GM21423 (cell line): ENCODE measurements at regions not wholly inside any gene's neighbourhood (a gene's known extent, or its start where the extent isn't known, plus 50 kb on each side); places are given as distances from the start of the nearest gene placed in this dataset.
A peak's percentile ranks its signal among the peaks of the same experiment; 100 is the strongest.

Experiments
- ATAC-seq: cut with Tn5 transposase; IDR thresholded peaks from one replicate; pipeline ENCODE4 v1.9.1; 2021; ENCODE audit warnings: mild to moderate bottlenecking, moderate library complexity; ENCODE audit not compliant: unreplicated experiment

DNA sequence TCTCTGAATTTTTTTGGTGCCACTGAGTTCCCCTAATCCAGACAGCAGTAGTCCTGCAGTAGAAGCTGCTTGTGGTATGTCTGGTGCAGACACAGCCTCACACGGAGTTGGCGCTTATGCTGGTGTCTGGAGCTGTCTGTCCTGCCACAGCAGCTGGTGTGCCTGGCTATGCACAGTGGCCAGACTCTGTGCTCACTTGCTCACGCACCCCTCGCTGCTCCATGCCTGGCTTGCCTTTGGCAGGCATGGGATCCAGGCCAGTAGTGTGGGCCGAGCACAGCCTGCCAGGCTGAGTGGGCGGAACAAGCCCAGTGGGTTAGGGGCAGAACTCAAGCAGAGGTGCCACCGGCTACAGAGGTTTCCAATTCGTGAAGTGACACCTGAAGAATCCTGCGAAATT is 845.9 kb upstream of the PCDH9 start:
- ATAC-seq = no peak

DNA sequence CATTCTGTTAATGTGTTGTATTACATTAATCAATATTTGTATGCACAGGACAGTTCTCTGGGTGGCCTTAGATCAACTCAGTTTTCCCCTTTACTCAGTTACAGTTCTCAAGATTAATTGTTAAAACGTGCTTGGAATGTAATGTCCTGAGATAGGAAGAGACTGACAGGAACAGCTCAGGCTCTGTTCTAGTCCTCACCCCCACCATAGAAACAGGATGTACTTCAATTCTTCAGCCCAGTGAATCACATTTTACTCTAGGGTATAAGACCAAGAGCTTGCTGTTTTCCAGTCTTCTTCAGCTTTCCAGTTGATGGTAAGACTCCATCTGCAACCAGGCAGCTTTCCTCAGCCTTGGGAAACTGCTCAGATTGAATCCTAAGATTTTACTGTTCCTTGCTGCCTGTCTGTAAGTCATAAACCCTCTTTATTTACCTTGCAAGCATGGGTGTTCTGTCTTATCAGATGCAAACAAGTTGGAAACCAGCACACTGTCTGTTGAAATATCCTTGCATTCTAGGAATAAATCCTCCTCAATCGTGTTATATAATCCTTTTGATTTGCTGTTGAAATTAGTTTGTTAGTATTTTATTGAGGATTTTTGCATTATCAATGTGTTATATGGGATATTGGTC is 836.9 kb upstream of the PCDH9 start:
- no peak for ATAC-seq

DNA sequence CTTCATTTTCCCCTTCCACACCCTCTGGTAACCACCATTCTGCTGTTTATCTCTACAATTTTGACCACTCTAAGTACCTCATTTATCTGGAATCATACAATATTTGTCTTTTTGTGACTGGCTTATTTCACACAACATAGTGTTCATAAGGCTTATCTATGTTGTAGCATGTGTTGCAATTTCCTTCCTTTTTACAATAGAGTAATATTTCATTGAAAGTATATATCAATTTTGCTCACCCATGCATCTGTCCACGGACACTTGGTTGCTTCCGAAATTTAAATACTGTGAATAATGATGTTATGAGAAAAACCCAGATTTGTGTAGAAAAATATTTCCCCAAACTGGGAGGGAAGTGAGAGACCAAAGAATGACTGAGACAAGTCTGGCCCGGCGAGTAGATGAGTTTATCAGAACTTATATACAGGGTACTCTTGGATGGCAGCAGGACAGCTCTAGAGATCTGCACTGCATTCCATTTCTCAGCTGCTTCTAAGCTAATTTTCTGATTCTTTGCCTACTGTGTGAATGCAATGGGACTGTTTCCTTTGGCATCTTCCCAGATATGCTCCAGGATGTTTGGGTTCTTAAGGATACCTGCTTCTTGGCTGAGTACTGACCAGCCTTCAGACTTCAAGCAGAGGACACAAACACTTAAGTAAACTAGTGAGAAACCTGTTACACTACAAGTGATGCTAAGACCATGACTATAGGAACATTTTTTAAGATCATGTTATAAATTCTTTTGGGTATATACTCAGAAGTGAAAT is 834.0 kb upstream of the PCDH9 start:
- ATAC-seq = no peak

DNA sequence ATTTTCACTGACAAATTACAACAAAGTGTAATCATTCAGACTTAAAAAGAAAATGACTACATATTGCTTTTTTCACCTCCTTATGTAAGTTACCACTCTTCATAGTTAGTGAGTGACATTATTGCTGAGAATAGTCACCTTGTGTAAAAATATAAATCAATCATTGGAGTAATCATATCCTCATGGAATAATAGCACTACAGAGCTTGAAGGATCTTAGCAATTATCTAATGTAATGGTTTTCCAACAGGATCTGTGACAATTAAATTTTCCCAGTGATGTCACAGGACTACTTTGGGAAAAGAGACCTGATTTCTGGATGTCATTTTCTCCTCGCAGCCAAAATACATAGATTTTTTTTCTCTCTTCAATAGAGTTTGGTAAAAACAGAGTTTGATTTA is 833.0 kb upstream of the PCDH9 start:
- no peak for ATAC-seq

DNA sequence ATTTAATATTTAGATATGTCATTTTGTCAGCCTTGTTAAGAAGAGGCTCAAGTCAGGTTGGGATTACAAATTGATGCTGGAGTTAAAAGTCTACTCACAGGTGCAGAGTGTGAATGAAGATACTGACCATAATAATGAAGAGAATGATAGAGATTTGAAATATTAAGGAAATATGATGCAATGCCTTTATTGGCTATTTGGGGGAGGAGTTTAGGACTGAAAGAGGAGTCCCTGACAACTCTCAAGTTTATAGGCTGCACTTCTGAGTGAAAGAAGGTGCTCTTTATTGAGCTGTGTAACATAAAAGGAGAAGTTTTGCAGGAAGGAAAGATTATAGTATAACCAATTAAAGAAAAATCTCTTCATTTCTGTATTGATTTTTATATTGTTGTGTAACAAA is 827.7 kb upstream of the PCDH9 start:
- ATAC-seq = no peak

DNA sequence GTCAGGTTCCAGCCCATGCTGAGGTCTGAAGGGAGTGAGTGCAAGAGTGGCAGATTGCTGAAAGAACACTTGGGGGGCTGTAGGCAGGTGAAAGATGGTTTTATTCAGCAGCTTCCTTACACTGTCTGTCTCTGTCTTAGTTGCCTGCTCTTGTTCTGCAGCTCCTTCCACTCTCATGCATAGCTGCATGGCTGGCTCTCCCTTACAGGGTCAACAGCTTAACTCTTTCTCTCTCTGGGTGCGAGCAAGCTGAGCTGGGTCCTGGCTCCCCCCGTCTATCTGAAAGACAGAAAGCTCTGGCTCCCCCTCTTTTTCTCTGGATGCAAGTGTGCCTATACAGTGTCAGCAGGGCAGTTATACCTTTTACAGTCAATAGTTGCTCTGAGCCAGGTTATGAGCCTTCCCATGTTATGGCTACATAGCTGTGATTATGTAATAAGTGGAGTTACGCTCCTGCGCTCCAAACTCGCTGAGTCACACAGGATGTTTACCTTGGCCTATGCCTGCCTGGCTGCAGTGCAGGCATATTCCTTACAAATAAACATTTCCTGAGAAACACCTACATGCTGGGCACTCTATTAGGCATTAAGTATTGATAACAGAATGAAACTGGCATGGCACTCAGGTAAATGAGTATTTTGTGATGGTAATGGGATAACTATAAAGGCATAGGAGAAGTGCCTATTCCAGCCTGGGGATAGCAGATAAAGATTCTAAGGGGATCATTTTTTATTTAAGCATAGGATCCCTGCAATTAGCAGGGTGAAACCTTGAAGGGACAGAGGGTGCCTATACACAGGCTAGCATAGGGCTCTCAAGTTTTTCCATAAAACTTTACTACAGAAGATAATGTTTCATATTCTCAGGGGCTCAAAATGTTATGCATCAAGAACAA is 826.9 kb upstream of the PCDH9 start:
- no peak for ATAC-seq

DNA sequence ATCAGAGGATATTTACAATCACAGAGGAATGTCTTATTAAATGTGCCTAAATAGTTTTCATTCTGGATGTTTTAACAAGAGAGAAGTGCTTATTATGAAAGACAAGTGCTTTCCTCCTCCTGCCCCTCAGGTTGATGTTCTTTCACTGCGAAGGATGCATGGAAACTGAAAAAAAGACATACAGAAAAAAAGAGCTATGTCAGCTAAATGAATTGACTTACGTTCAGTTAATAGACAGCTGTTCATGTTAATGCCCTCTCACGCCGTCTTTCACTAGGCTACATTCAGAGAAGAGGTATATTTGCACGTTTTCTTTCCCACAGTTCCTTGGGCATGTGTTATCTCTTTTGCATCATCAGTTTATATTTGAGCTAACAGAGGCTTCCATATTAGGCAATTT is 821.8 kb upstream of the PCDH9 start:
- no peak for ATAC-seq

DNA sequence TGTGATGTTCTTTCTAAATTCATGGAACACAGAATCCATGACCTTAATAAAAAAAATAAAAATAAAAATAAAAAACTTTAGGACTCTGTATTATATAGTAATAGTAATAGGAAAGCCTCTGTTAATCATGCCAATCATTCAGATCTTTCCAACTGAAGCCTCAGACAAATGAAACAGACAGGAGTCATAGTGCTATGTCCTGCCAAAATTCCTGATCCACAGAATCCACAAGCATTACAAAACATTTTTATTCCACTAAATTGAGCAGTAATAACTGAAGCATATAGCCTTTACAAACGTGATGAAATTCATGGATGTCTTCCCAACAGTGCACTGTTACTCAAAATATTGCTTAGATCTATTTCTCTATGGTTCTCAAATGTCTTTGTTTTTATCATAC is 820.6 kb upstream of the PCDH9 start:
- ATAC-seq = no peak

DNA sequence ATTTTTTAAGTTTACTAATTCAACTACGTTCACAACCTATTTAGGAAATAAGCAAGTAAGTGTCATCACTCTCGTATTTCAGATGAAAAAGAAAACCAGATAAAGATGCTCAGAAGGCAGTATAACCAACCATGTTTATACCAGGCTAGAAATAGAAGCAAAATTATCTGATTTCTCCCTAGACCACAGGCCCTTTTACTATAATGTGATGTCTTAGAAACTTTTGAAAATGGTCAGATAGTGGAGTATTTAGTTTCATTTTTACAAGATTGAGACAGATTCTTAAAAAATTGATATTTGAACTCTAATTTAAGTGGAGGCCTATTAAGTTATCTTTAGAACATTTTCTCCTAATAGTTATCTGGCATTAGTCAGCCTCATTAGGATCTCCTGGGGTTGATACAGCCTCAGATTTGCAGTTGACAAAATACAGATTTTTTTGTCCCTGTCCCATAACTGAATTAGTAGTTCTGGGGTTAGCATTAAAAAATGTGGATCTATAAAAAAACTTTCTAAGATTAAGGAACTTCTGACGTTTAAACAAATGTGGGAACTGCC is 818.7 kb upstream of the PCDH9 start:
- no peak for ATAC-seq

DNA sequence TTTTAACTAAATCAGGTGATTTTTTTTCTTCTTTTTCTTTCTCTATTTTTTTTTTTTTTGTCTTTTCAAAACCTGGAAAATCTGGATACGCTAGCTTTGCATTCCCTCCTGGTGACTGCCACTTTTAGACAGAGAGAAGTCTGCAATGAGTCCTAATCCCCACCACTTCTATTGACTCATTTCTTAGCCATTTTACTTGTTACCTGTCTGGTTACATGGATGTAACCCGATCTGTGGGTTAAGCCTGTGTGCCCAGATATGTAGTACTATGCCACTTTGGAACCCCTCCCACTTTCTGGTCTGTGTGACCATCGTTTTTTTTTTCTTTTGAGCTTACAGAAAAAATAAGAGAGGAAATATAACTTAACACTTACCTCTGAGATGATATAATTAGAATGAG is 817.8 kb upstream of the PCDH9 start:
- ATAC-seq = no peak

DNA sequence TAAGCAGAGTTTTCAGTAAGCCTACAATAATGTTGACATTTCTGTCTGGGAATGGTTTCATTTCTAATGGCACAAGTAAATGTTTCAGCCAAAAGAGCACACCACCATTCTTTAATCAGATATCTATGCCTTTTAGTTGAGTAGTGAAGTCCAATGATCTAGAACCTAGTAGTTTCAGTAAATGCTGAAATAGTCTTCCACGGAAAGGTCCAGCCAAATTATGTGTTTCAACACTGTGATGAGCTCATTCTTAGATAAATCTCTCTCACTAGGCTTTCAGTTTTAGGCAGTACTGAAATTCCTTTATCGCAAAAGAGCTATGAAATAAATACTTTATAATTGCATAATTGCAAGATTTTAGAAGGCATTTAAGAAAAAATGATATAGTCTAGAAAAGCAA is 816.8 kb upstream of the PCDH9 start:
- no peak for ATAC-seq

DNA sequence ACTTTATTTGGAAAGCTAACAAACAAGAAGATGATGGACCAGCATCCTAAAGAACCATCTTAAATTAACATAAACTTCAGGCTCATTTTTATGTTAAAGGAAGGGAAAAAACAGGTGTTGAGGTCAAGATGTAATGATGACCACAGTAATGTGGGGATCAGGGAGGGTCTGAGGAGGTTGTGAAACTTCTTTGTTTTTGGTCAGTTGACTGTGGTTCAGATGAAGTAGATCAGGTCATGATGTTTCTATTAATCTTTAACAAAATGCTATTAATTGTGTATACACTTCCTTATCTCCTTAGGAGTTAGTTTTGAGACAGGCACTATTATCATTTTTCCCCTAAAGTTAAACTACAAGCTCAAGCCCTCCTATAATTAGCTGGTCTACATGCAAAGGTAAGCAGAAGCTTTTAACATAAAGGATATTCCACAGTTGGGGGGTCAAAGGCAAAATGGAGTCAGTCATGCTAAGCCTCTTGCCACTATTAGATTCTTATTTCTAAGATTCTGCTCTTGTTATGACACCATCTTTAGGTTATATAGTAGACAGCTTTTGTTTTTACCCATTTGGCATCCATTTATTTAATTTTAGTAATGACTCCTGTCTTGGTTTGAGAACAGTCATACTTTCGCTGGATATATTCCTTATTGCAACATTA is 800.1 kb upstream of the PCDH9 start:
- ATAC-seq = peak; percentile 83

DNA sequence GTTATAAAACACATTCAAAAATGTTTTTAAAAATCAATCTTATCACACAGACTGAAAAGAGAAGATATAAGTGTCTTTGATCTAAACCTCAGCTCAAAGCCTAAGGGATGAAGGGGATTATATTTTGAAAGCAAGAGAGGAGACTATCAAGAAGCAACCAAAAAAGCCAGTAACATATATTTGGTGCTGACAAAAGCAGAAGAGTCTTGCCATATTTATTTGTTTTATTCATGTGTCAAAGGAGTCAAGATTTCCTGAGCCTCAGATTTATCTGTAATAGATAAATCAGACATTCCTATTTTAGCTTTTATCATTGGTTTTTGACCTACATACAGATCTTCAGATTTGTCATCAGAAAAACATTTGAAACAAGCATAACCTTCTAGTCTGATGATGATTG is 798.6 kb upstream of the PCDH9 start:
- ATAC-seq = no peak

DNA sequence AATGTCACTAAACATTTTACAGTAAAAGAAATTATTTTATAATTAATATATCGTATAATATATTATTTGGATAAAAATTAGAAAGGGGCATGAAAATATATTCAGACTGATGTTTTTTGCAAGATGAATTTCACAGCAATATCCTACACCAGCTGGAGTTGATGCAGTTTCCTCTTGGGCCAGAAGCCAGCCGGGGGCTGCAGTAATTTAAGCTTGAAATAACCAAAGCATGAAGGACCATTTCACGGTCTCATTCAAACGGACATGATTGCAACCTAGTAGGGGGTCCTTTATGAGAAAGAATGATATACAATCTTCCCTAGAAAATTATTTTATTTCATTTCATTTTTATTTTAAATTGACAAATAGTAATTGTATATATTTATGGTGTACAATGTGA is 797.2 kb upstream of the PCDH9 start:
- ATAC-seq = no peak

DNA sequence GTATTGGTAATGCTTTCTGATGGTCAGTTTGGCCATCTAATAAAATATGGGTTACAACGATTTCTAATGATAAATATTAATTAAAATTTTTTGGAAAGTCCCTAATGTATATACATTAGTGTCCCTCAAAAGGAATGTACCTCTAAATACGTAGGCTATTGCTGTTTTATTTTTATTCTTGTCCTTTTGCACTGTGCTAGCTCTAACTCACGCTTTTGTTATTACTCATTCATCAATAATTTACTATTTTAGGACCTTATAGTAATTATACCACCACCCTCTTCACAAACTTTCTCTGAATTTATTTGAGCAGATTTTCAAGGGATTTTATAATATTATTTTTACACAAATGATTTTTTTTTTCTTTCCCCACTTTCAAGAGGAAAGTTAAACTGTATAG is 795.9 kb upstream of the PCDH9 start:
- ATAC-seq = no peak

DNA sequence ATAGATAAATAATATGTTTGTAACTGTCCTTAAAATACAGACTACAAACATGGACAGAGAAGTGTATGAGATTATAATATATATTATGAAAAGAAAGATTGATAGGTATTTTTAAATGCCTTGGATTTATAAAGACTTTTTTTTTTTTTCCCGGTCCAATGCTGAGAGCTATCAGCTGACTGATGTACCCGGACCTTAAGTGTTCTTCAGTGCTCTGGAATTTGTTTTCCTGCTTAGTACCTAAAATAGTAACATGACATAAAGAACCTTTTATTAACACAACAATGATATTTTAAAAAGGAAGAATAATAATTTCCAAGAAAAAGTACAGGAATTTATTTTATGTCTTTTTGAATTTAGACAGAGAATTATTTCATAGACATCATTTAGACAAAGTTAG is 795.5 kb upstream of the PCDH9 start:
- no peak for ATAC-seq

DNA sequence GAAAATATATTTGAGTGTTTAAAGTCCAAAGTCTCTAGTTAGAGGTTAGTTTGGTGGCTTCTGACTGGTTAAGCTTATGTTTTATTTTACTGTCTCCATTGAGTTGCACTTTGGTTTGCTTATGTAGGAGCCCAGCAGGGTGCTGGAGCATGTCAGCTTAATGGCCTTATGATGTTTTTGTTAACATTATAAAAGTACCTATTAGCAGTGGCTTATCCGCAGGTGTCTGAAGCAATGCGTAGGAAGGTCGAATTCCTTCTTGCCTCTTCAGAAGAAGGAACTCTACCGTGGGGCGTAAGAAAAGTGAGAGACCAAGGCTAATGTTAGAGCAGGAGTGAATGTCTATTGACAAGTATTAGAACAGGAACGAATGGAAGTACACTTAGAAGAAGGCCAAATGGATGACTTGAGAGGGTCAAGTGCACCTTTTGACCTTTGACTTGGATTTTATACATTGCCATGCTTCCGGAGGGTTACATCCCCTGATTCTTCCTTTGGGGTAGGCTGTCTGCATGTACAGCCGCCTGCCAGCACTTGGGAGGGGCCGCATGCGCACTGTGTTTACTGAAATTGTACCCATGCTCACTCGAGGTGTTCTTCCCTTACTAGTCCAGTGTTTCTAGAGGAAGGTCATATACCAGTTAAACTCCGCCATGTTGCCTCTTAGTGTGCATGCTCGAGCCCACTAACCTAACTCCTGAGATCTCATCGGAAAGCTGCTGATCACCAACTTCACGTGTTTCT is 793.9 kb upstream of the PCDH9 start:
- ATAC-seq = no peak

DNA sequence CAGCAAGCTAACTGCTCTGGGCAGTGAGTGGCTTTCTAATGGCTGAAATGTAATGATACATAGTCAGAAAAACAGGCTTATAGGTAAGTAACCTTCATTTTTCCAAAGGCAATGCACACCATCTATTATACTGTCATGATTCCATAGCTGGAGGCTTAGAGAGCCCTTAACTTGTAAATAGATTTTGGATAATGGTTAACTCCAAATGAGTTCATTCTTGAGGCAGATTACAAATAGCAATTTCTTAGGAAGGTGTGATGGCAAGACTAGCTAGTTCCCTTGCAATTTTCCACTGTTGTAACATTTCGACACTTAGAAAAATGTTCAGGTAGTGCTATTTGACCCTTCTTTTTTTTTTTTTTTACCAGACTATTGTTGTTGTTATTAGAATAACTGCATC is 789.8 kb upstream of the PCDH9 start:
- no peak for ATAC-seq

DNA sequence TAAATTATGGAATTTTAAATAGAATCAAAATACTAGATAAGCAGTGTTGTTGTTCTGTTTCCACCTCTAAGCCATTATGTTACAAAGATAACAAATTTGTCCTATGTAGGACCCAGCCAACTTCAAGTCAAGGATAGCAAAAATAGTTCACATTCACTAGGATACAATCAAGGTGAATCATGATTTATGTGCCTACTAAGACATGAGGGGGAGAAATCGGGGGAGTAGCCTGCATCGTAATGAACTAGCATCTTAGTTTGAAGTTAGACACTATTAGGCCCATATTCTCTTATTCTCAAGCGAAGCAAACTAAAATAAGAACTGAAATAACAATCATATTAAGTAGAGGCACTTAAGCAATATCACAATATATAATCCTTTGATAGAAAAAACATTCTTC is 779.4 kb upstream of the PCDH9 start:
- no peak for ATAC-seq

DNA sequence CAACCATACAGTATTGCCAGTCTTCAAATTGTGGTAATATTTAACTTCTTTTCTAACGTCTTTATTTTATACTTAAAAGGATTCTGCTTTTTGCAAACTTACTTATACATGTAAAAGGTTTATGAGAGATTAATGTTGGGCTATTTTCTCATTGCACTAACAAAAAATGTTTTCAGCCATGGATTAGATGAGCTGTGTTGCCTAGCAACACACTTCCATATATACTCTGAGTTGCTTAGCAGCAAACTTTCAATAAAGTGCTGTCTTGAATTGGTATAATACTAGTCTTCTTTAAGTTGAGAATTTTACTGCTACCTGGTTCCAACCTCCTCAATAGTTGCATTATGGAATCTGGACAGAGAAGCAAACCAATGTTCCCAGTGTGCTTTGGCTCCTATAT is 777.4 kb upstream of the PCDH9 start:
- ATAC-seq = no peak
